IMR-90 (cell line): ENCODE measurements at regions not wholly inside any gene's neighbourhood (a gene's known extent, or its start where the extent isn't known, plus 50 kb on each side); places are given as distances from the start of the nearest gene placed in this dataset.

Source experiments
- ATAC-seq: fragments of 200-7000 bp; cut with Tn5 transposase; 2 replicates; pipeline ENCODE4 v1.9.1; 2020; ENCODE audit warnings: low read depth, mild to moderate bottlenecking, moderate library complexity
- BruUV-seq: library from RNA; stranded (reverse); fragments of 400-500 nt; replicated peaks from 2 replicates; lab custom pipeline; 2021; lab: Mats Ljungman, UMichigan
- CTCF ChIA-PET: fragments of 300-600 bp; formaldehyde crosslinking; extraction: SDS; loops from one replicate; lab custom pipeline; 2021; ENCODE audit warnings: antibody characterized with exemption; lab: Yijun Ruan, JAX
- POLR2A ChIA-PET: fragments of 300-600 bp; sonication (Branson Sonifier 250); formaldehyde crosslinking; loops from one replicate; lab custom pipeline; 2022; ENCODE audit warnings: antibody characterized with exemption; ENCODE audit not compliant: unreplicated experiment; lab: Charles Lee
- DNase-seq: peaks from one replicate; pipeline ENCODE4 v3.0.0; 2013
- H2AFZ ChIP-seq: replicated peaks from 2 replicates; pipeline ENCODE3; 2013; ENCODE audit warnings: low read length, mild to moderate bottlenecking; ENCODE audit not compliant: poor library complexity
- H2AK5ac ChIP-seq: 2 replicates; pipeline ENCODE4 v1.6.1; 2013; ENCODE audit warnings: low read depth, low read length, inconsistent platforms
- H2AK9ac ChIP-seq: replicated peaks from 2 replicates; pipeline ENCODE3; 2013; ENCODE audit warnings: mild to moderate bottlenecking, low read depth, low read length, moderate library complexity; ENCODE audit not compliant: poor library complexity
- H2BK120ac ChIP-seq: 2 replicates; pipeline ENCODE4 v1.6.1; 2013; ENCODE audit warnings: low read depth, low read length, inconsistent platforms
- H2BK15ac ChIP-seq: 3 replicates; pipeline ENCODE4 v1.6.1; 2013; ENCODE audit warnings: low read depth, low read length, inconsistent platforms
- H2BK20ac ChIP-seq: 2 replicates; pipeline ENCODE4 v1.6.1; 2013; ENCODE audit warnings: low read depth, mild to moderate bottlenecking, inconsistent platforms, low read length, moderate library complexity
- H2BK5ac ChIP-seq: 2 replicates; pipeline ENCODE4 v1.6.1; 2013; ENCODE audit warnings: mild to moderate bottlenecking, low read depth, low read length, inconsistent platforms; ENCODE audit not compliant: poor library complexity, severe bottlenecking
- H3K14ac ChIP-seq: replicated peaks from 2 replicates; pipeline ENCODE4 v1.6.1; 2013; ENCODE audit warnings: low read depth, low read length, inconsistent platforms
- H3K18ac ChIP-seq: 2 replicates; pipeline ENCODE4 v1.6.1; 2013; ENCODE audit warnings: low read depth, low read length, control low read depth
- H3K23ac ChIP-seq: 2 replicates; pipeline ENCODE4 v1.6.1; 2013; ENCODE audit warnings: low read depth, low read length, inconsistent platforms
- H3K27ac ChIP-seq: 2 replicates; pipeline ENCODE4 v1.5.1; 2013; ENCODE audit warnings: mild to moderate bottlenecking, control low read depth, low read length; ENCODE audit not compliant: insufficient read depth
- H3K27me3 ChIP-seq: 2 replicates; pipeline ENCODE4 v1.6.1; 2013; ENCODE audit warnings: low read length; ENCODE audit not compliant: control insufficient read depth, insufficient read depth
- H3K36me3 ChIP-seq: 2 replicates; pipeline ENCODE4 v1.6.1; 2013; ENCODE audit warnings: low read length, mixed read lengths; ENCODE audit not compliant: control insufficient read depth, insufficient read depth
- H3K4ac ChIP-seq: 2 replicates; pipeline ENCODE4 v1.6.1; 2013; ENCODE audit warnings: low read depth, low read length, inconsistent platforms
- H3K4me1 ChIP-seq: 2 replicates; pipeline ENCODE4 v1.6.1; 2013; ENCODE audit warnings: low read length, mixed read lengths; ENCODE audit not compliant: control insufficient read depth, insufficient read depth
- H3K4me2 ChIP-seq: 2 replicates; pipeline ENCODE4 v1.6.1; 2013; ENCODE audit warnings: low read depth, mild to moderate bottlenecking, control low read depth, low read length, moderate library complexity
- H3K4me3 ChIP-seq: 2 replicates; pipeline ENCODE4 v1.5.1; 2013; ENCODE audit warnings: low read depth, mild to moderate bottlenecking, control low read depth, low read length, moderate library complexity; ENCODE audit not compliant: insufficient read depth
- H3K56ac ChIP-seq: 2 replicates; pipeline ENCODE4 v1.6.1; 2013; ENCODE audit warnings: low read length, inconsistent platforms; ENCODE audit not compliant: insufficient read depth; ENCODE audit errors: extremely low read depth
- H3K79me1 ChIP-seq, 2 experiments: 2 replicates each; pipeline ENCODE4 v1.6.1; 2013; ENCODE audit warnings: low read length in 2 of 2, inconsistent platforms in 1 of 2, low read depth in 1 of 2
- H3K9ac ChIP-seq: 2 replicates; pipeline ENCODE4 v1.6.1; 2013; ENCODE audit warnings: low read depth, low read length, control low read depth
- H3K9me1 ChIP-seq: 2 replicates; pipeline ENCODE4 v1.6.1; 2013; ENCODE audit warnings: low read length, inconsistent platforms; ENCODE audit not compliant: insufficient read depth
- H3K9me3 ChIP-seq: 2 replicates; pipeline ENCODE4 v1.6.1; 2013; ENCODE audit warnings: low read length; ENCODE audit not compliant: control insufficient read depth, insufficient read depth
- H4K20me1 ChIP-seq: 2 replicates; pipeline ENCODE4 v1.6.1; 2013; ENCODE audit warnings: low read length, inconsistent platforms; ENCODE audit not compliant: insufficient read depth
- H4K5ac ChIP-seq: 2 replicates; pipeline ENCODE4 v1.6.1; 2013; ENCODE audit warnings: mild to moderate bottlenecking, low read depth, low read length, control low read depth
- H4K8ac ChIP-seq, 2 experiments: 2 replicates each; pipeline ENCODE4 v1.6.1; 2013; ENCODE audit warnings: low read depth in 2 of 2, low read length in 2 of 2, control low read depth in 1 of 2, inconsistent platforms in 1 of 2
- H4K91ac ChIP-seq: 2 replicates; pipeline ENCODE4 v1.6.1; 2013; ENCODE audit warnings: low read depth, low read length, inconsistent platforms; ENCODE audit not compliant: insufficient read depth
- CTCF ChIP-seq: conservative IDR thresholded peaks from 2 replicates; pipeline ENCODE4 v1.5.1; 2012; ENCODE audit warnings: mild to moderate bottlenecking, low read depth, low read length, improper control_type of control experiment
- FOS ChIP-seq: fragments of 150-350 bp; IDR thresholded peaks from 2 replicates; pipeline ENCODE4 v1.6.1; 2016; ENCODE audit warnings: low read depth, low read length
- MXI1 ChIP-seq: IDR thresholded peaks from 2 replicates; pipeline ENCODE4 v1.6.1; 2012; ENCODE audit warnings: low read depth, mild to moderate bottlenecking, low read length, moderate library complexity, borderline replicate concordance
- USF2 ChIP-seq: fragments of 150-350 bp; IDR thresholded peaks from 2 replicates; pipeline ENCODE4 v1.6.1; 2017; ENCODE audit warnings: mild to moderate bottlenecking, antibody characterized with exemption, low read length, low read depth
- WGBS, 2 experiments: methylation state at CpG; one replicate each; pipeline versions ENCODE4 v1.1.5 to v1.1.7; 2013; ENCODE audit warnings: missing lambda C conversion rate in 2 of 2; ENCODE audit not compliant: insufficient read length in 1 of 2; ENCODE audit errors: extremely low coverage in 2 of 2; 5-methylcytosine and 5-hydroxymethylcytosine counted together
- dilution Hi-C: fragments of 300-500 bp; cut with HindIII; formaldehyde crosslinking; loops from one replicate; pipeline ENCODE4 v1.14.3; 2018; ENCODE audit warnings: low sequenced_read_pairs; ENCODE audit not compliant: unreplicated experiment
- in situ Hi-C: fragments of 300-500 bp; cut with MboI; formaldehyde crosslinking; loops from 3 replicates; pipeline ENCODE4 v1.14.3; 2019; ENCODE audit warnings: low sequenced_read_pairs, inconsistent platforms, mixed read lengths
- intact Hi-C: fragments of 100-400 bp; cut with micrococcal nuclease; formaldehyde crosslinking; loops from 2 replicates; pipeline ENCODE4 v1.10.0; 2022
- TF ChIP-seq, protein P1 (sequence below): fragments of 150-350 bp; IDR thresholded peaks from 2 replicates; pipeline ENCODE4 v1.6.1; 2016; ENCODE audit warnings: low read depth, mild to moderate bottlenecking, low read length, moderate library complexity, borderline replicate concordance

GRCh38 chr5:54868511-54869483, 116.6 kb downstream of the ESM1 start:
- Histone ChIP-seq H3K23ac (no peak overlapping the region), H3K9ac (no peak overlapping the region), H2AFZ (no peak overlapping the region), H2AK9ac (no peak overlapping the region), H3K4me2 (no peak overlapping the region), H3K9me3 (no peaks in the 10 kb centered on the region), H2AK5ac (peak overlapping the region; percentile 45; the same call in 1 of the 2 replicates), H3K18ac (no peak overlapping the region), H3K27me3 (peaks cover 7% of the 10 kb centered on the region; the same call in 1 of the 2 replicates), H4K20me1 (no peaks in the 10 kb centered on the region), H3K9me1 (peaks cover 3% of the 10 kb centered on the region; the same call in 1 of the 2 replicates), H3K4me3 (no peak overlapping the region), H2BK120ac (no peak overlapping the region), H3K56ac (no peak overlapping the region), H3K4me1 (peaks cover 5% of the 10 kb centered on the region; the same call in 1 of the 2 replicates), H3K14ac (no peak overlapping the region), H4K5ac (no peak overlapping the region), H2BK20ac (peak overlapping the region; percentile 45; the same call in 1 of the 2 replicates), H4K8ac (no peak overlapping the region), H3K4ac (peak overlapping the region; percentile 21; the same call in 1 of the 2 replicates), H3K36me3 (no peaks in the 10 kb centered on the region), H2BK5ac (no peak overlapping the region), H4K91ac (no peak overlapping the region), H3K27ac (no peak overlapping the region), H3K79me1 (no peaks in the 10 kb centered on the region), H2BK15ac (peak overlapping the region; percentile 60; the same call in 1 of the 3 replicates)
- ChIA-PET CTCF (no interaction called here), POLR2A (no interaction called here)
- intact Hi-C loops, result loop anchor here (10.0 kb wide), 1 partner anchor 424 kb away; no protein-coding TSS in a partner anchor
- no TSS peak for BruUV-seq
- dilution Hi-C loops, result no loop called here
- 100% methylated on average over 3 of the region's 12 CpGs; no CpG with 5 or more reads in 1 of the 2 experiments for WGBS, 2 experiments
- in situ Hi-C loops, result no loop called here
- DNase-seq (no peak), ATAC-seq (no peak)
- TF ChIP-seq CTCF (no peak), FOS (no peak), MXI1 (no peak), USF2 (no peak)
- TF ChIP-seq, protein P1, sequence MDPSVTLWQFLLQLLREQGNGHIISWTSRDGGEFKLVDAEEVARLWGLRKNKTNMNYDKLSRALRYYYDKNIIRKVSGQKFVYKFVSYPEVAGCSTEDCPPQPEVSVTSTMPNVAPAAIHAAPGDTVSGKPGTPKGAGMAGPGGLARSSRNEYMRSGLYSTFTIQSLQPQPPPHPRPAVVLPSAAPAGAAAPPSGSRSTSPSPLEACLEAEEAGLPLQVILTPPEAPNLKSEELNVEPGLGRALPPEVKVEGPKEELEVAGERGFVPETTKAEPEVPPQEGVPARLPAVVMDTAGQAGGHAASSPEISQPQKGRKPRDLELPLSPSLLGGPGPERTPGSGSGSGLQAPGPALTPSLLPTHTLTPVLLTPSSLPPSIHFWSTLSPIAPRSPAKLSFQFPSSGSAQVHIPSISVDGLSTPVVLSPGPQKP, result no peak
